ENCODE measurements at regions not wholly inside any gene's neighbourhood (a gene's known extent, or its start where the extent isn't known, plus 50 kb on each side); places are given as distances from the start of the nearest gene placed in this dataset.

GRCh38 chr2:237192881-237193280, 107.2 kb downstream of the COPS8 start:
- no peak overlapping the region for H3K4me3 ChIP-seq
- 85% methylated on average over 8 of the region's 8 CpGs for WGBS (ENCODE audit: missing lambda C conversion rate)
- H3K9me3 ChIP-seq = no peaks in the 10 kb centered on the region
- ChIA-PET CTCF (interaction anchor here (1.3 to 2.3 kb wide), 7 partner anchors 9 to 217 kb away, joined by 3 to 9 read pairs (median 5); no protein-coding TSS in a partner anchor), POLR2A (no interaction called here)
- DNase-seq (ENCODE audit: low read depth in 1 of 2, low spot score in 1 of 2) (no peak), ATAC-seq (no peak), FAIRE-seq (no peak)
- 0 out of 6 replicates have a peak overlapping the region, but pooled peaks of 1 of the 2 experiments have one; percentile 13 for H3K27ac ChIP-seq
- H3K4me1 ChIP-seq = peaks cover 18% of the 10 kb centered on the region
- no peak for TF ChIP-seq EHF (CRISPR knock-in tag; IDR thresholded peaks at IDR 0.05)
- no peak for TF ChIP-seq BHLHE40 (IDR thresholded peaks at IDR 0.05; ENCODE audit: low read depth, low read length)
- no peak for TF ChIP-seq ESRRA (IDR thresholded peaks at IDR 0.05; ENCODE audit: borderline replicate concordance, low read length)
- TF ChIP-seq, protein P1, sequence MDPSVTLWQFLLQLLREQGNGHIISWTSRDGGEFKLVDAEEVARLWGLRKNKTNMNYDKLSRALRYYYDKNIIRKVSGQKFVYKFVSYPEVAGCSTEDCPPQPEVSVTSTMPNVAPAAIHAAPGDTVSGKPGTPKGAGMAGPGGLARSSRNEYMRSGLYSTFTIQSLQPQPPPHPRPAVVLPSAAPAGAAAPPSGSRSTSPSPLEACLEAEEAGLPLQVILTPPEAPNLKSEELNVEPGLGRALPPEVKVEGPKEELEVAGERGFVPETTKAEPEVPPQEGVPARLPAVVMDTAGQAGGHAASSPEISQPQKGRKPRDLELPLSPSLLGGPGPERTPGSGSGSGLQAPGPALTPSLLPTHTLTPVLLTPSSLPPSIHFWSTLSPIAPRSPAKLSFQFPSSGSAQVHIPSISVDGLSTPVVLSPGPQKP (IDR thresholded peaks at IDR 0.05; ENCODE audit: low read depth, low read length) = no peak
- TF ChIP-seq GATA3 (IDR thresholded peaks at IDR 0.05; ENCODE audit: borderline replicate concordance) = no peak
- no peak for TF ChIP-seq ATOH8 (CRISPR knock-in tag; IDR thresholded peaks at IDR 0.05; ENCODE audit: low read depth)
- no peak for TF ChIP-seq SMC3 (IDR thresholded peaks at IDR 0.05)
- no peak for TF ChIP-seq ZFP36 (IDR thresholded peaks at IDR 0.05; ENCODE audit: borderline replicate concordance, partially characterized antibody)
- TF ChIP-seq MAX (IDR thresholded peaks at IDR 0.05) = no peak
- TF ChIP-seq BCL3 (IDR thresholded peaks at IDR 0.05) = no peak
- no peak for TF ChIP-seq HOXA7 (CRISPR knock-in tag; IDR thresholded peaks at IDR 0.05)
- no peak for TF ChIP-seq KDM5A (IDR thresholded peaks at IDR 0.05)
- no peak for TF ChIP-seq TP53 (CRISPR knock-in tag; IDR thresholded peaks at IDR 0.05)
- TF ChIP-seq, protein P2, sequence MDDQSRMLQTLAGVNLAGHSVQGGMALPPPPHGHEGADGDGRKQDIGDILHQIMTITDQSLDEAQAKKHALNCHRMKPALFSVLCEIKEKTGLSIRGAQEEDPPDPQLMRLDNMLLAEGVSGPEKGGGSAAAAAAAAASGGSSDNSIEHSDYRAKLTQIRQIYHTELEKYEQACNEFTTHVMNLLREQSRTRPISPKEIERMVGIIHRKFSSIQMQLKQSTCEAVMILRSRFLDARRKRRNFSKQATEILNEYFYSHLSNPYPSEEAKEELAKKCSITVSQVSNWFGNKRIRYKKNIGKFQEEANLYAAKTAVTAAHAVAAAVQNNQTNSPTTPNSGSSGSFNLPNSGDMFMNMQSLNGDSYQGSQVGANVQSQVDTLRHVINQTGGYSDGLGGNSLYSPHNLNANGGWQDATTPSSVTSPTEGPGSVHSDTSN (IDR thresholded peaks at IDR 0.05) = no peak
- no peak for TF ChIP-seq MYC (IDR thresholded peaks at IDR 0.05; ENCODE audit: borderline replicate concordance, low read length)
- no peak for TF ChIP-seq MAZ (IDR thresholded peaks at IDR 0.05; ENCODE audit: borderline replicate concordance, low read depth, low read length)
- TF ChIP-seq, protein P3, sequence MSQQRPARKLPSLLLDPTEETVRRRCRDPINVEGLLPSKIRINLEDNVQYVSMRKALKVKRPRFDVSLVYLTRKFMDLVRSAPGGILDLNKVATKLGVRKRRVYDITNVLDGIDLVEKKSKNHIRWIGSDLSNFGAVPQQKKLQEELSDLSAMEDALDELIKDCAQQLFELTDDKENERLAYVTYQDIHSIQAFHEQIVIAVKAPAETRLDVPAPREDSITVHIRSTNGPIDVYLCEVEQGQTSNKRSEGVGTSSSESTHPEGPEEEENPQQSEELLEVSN (IDR thresholded peaks at IDR 0.05; ENCODE audit: borderline replicate concordance, low read depth) = no peak
- no peak for TF ChIP-seq ZC3H11A (IDR thresholded peaks at IDR 0.05)
- no peak for TF ChIP-seq NPAS2 (CRISPR knock-in tag; IDR thresholded peaks at IDR 0.05; ENCODE audit: borderline replicate concordance)
- TF ChIP-seq, protein P4, sequence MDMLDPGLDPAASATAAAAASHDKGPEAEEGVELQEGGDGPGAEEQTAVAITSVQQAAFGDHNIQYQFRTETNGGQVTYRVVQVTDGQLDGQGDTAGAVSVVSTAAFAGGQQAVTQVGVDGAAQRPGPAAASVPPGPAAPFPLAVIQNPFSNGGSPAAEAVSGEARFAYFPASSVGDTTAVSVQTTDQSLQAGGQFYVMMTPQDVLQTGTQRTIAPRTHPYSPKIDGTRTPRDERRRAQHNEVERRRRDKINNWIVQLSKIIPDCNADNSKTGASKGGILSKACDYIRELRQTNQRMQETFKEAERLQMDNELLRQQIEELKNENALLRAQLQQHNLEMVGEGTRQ (IDR thresholded peaks at IDR 0.05) = no peak
- no peak overlapping the region for H3K4me2 ChIP-seq

GRCh38 chr2:237193436-237193835, 107.7 kb downstream of the COPS8 start:
- DNase-seq (ENCODE audit: low read depth in 1 of 2, low spot score in 1 of 2) (no peak), FAIRE-seq (no peak), ATAC-seq (no peak)
- 86% methylated on average over 7 of the region's 7 CpGs for WGBS (ENCODE audit: missing lambda C conversion rate)
- H3K27ac ChIP-seq = 0 out of 6 replicates have a peak overlapping the region, but pooled peaks of 1 of the 2 experiments have one; percentile 13
- H3K4me2 ChIP-seq = no peak overlapping the region
- no peaks in the 10 kb centered on the region for H3K9me3 ChIP-seq
- peaks cover 24% of the 10 kb centered on the region for H3K4me1 ChIP-seq
- POLR2A ChIA-PET = no interaction called here
- no peak overlapping the region for H3K4me3 ChIP-seq
- CTCF ChIA-PET = interaction anchor here (1.3 to 2.3 kb wide), 6 partner anchors 9 to 217 kb away, joined by 3 to 9 read pairs (median 6); no protein-coding TSS in a partner anchor
- TF ChIP-seq HOXB5 (CRISPR knock-in tag; IDR thresholded peaks at IDR 0.05) (no peak), POLR2A (IDR thresholded peaks at IDR 0.05; ENCODE audit: low read length) (no peak), MAZ (IDR thresholded peaks at IDR 0.05; ENCODE audit: borderline replicate concordance, low read depth, low read length) (no peak), CHD4 (IDR thresholded peaks at IDR 0.05; ENCODE audit: borderline replicate concordance) (no peak), SMC3 (IDR thresholded peaks at IDR 0.05) (no peak), RNF2 (IDR thresholded peaks at IDR 0.05; ENCODE audit: borderline replicate concordance, low read depth) (no peak), TP53 (CRISPR knock-in tag; IDR thresholded peaks at IDR 0.05) (no peak), PHF8 (IDR thresholded peaks at IDR 0.05; ENCODE audit: borderline replicate concordance, low read depth) (no peak), RARB (CRISPR knock-in tag; IDR thresholded peaks at IDR 0.05) (no peak), FOSB (CRISPR knock-in tag; IDR thresholded peaks at IDR 0.05) (no peak), BHLHE40 (IDR thresholded peaks at IDR 0.05; ENCODE audit: low read depth, low read length) (no peak), NR3C1 (IDR thresholded peaks at IDR 0.05) (no peak), RFX5 (IDR thresholded peaks at IDR 0.05) (no peak), NPAS2 (CRISPR knock-in tag; IDR thresholded peaks at IDR 0.05; ENCODE audit: borderline replicate concordance) (no peak), TFCP2L1 (CRISPR knock-in tag; IDR thresholded peaks at IDR 0.05) (no peak), HEYL (CRISPR knock-in tag; IDR thresholded peaks at IDR 0.05) (no peak)
- TF ChIP-seq, protein P4 (IDR thresholded peaks at IDR 0.05) = no peak

Measured in A549 (cell line).